NCI-H82 treated with DMSO at 0.1 percent for 48 hours (cell line): ENCODE measurements at regions not wholly inside any gene's neighbourhood (a gene's known extent, or its start where the extent isn't known, plus 50 kb on each side); places are given as distances from the start of the nearest gene placed in this dataset.
"Not testable (repeated sequence)": the region's sequence is repeated elsewhere in the genome, so short reads cannot be mapped to it uniquely, and the experiment has no call there.

ENCODE experiments used
- DNase-seq: peaks from one replicate; lab custom pipeline; 2025; ENCODE audit not compliant: unreplicated experiment; lab: John Stamatoyannopoulos, UW

DNA sequence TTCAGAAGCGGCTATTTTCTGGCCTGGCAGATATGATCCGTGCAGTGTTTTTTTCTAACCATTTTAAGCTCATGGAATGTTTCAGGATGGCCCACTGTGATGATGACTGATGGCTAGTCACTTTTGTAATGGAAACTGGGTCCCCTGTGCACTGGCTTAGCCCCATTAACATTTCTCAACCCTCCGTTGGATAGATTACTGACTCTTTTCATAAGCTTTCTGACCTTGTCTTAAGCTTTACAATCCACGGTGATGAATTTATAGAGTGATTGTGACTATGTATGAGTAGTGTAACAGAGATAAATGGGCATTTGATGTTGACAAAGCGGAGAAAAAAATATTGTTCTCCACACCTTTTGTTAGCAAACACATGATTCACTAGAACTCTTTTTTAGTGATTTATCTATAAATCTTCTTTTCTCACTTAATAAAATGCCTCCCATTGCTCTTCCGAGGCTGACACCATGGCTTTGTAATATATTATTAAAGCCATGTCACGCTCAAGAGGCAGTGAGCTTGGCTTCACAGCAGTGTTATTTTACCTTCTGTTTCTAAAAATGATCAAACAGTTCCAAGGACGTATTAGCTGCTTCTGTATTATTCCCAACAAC, 221.0 kb upstream of the LINC00305 start:
- DNase-seq: not testable (repeated sequence)

DNA sequence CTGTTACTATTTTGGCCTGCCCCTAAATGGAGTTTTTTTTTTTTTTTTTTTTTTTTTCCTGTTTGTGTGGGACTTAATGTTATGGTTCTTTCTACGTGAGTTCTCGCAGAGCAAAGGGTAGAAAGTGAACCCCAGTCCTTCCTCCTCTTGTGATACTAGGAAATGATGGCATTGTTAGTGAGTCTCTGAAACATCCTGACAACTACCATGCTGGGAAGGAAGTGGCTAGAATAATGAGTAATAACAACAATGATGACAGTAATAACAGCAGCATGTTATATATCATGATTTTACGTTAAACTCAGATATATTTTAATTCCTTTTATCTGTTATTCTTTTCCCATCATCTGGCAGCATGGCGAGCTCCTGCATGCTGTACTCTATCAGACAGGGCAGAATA, 216.2 kb upstream of the LINC00305 start:
- DNase-seq: no peak

DNA sequence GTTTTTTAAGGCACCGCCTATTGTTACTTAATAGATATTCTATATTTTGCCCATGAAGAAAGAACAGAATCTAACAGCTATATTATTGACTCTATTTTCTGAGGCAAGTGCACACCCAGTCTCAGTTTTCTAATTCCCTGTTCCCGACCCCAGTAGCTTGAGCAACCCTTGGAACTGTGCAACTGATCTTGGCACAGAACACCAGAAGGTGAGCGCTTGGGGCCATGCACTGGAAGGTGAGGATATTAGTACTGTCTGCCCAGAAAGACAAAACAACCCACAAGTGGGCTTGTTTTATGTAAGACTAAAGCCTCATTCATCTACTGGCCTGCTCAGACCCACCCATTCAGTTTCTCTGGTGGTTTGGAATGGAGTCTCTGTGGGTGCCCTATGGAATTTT, 188.8 kb upstream of the LINC00305 start:
- DNase-seq: no peak

DNA sequence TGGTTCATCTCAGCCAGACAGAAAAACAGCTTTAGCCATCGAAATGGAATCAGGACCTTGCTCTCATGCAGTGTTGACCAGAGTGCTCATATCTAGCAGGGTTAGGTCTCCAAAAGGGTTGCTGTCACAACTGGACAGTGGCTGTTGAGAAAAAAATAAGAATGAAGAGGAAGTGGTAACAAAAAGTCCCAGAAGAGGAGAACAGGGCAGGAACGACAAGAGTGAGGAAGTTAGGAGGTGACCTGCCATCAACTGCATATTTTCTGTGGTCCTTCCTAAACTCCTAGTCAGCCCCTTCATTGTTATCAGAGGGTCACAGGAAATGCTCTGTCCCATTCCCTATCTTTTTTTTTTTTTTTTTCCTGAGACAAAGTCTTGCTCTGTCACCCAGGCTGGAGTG, 188.1 kb upstream of the LINC00305 start:
- no peak for DNase-seq

DNA sequence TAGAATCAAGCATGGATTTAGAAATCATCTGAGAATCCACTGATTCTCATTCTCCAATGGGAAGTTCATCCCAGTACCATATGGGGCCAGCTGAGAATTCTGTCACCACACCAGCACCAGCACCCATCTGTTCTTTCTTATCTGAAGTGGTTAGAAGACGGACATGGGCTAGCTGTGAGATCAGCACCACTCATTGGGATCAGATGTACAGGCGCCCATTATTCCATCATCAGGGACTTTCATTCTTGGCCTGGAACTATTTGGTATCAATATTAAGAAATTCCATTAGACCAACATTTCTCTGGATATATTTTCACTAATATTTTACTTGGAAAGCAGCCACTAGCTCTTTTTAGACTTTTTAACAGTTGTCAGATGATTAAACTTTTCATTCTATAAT, 185.9 kb upstream of the LINC00305 start:
- no peak for DNase-seq

DNA sequence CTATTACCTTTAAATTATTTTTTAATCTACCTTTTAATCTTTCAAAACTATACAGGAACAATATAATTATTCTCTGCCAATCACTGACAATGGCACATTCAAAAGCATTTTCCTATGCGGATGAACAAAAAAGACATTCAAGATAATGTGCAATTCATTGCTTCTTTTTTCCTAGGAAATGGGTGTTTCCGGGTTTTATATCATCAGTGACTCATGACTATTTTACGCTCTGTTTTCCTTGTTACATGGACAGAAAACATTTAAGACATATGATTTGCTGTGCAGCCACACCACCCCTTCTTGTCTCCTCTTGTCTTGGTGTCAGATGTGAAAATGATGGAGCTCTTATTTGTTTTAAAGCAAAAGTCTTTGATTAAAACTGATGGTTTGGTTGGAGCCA, 184.7 kb upstream of the LINC00305 start:
- DNase-seq: no peak

DNA sequence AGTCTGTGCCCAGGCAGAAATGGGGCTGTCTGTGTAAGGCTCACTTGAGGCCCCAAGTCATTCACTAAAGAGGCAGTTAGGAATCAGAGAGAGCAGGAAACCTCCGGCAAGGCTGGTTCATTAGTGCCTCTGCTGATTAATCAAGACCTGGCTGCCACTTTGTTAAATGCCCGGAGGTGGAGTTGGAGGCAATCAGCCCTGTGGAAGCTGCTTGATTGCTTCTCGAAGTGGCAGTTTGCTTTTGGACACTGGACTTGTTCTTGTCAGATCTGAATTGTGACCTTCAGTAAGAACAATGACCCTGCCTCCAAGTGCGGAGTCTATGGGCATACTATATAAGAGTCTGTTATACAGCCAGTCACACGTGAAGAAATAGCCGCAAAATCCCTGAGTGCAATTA, 183.9 kb upstream of the LINC00305 start:
- no peak for DNase-seq

DNA sequence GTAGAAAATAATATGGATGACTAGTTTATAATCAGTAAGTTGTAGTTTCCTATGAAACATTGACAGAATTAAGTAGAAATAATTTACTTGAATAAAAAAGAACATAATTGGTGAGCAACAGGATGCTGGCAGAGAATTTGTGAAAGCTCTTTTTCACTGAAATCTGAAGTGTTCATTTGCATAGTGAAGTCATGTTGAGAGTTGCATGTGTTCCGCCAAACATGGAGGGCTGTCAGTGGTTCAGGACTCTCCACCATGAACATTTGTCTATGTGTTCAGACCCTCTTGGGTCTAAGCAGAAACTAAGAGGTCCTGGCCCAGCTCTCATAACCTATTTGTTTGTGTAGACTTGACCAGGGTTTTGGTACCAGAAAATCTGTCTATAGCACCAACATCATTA, 182.5 kb upstream of the LINC00305 start:
- no peak for DNase-seq

DNA sequence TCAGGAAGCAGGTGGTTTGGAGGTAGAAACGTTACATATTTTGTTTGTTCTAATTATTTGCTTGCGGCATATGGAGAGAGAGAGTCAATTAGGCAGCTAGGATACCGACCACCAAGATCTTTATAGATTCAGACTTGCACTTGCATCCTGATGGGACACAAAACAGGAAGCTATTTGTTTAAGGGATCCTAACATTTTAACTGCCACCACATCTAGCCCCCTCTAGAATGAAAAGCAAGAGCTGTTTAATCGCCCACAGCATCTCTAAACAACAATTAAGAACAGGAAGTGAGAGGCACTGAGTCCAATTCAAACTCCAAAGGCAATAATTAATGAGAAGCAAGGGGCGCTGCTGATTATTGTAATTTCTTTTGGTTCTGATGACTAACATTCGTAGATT, 182.0 kb upstream of the LINC00305 start:
- no peak for DNase-seq

DNA sequence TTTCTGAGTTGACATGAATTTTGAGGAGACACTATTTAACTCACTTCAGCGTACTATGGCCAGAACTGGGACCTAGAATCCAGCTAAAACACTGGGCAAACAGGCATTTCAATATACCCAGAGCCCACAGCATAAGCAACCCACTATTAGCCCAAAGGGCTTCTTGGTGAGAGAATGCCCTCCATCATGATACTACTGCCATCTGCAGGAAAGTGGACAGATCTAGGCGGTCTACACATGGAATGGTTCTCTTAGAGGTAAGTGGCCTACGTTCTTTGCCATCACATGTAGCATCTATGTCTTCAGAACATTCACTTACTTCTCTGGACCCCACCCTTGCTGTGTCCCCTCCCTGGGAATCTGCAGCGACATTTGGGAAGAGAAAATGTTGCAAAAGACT, 181.3 kb upstream of the LINC00305 start:
- no peak for DNase-seq

DNA sequence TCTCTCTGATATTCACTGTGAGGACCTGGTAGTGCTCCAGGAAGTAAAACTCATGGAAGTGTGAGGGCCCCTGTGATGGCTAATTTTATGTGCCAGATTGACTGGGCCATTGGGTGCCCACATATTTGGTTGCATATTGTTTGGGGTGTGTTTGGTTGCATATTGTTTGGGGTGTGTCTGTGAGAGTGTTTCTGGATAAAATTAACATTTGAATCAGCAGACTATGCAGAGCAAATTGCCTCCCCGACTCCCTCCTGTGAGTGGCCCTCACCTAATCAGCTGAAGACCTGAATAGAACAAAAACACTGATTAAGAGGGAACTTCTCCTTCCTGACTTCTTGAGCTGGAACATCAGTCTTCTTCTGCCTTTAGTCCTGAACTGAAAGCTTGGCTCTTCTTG, 173.3 kb upstream of the LINC00305 start:
- DNase-seq: no peak

DNA sequence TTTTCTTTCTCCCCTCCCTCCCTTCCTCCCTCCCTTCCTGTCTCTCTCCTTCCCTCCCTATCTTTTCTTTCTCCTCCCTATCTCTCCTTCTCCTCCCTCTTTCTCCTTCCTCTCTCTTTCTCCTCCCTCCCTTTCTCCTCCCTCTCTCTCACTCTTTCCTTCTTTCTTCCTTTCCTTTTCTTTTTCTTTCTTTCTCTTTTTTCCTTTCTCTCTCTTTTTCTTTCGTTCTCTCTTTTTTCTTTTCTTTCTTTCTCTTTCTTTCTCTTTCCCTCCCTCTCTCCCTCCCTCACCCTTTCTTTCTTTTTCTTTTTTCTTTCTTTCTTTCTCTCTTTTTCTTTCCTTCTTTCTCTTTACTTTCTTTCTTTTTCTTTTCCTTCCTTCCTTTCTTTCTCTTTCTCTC, 169.7 kb upstream of the LINC00305 start:
- no peak for DNase-seq

DNA sequence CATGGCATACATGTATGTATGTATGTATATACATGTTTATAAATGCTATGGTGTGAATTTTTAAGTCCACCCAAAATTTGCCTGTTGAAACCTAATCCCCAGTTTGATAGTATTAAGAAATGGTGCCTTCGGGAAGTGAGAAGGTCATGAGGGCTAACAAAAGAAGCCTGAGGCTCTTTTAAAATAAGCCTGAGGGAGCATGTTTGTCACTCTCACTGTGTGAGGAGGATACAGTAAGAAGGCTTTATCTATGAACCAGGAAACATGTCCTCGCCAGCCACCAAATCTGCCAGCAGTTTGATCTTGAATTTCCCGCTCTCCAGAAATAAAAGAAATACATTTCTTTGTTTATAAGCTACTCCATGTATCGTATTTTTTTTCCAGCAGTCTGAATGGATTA, 163.0 kb upstream of the LINC00305 start:
- DNase-seq: no peak

DNA sequence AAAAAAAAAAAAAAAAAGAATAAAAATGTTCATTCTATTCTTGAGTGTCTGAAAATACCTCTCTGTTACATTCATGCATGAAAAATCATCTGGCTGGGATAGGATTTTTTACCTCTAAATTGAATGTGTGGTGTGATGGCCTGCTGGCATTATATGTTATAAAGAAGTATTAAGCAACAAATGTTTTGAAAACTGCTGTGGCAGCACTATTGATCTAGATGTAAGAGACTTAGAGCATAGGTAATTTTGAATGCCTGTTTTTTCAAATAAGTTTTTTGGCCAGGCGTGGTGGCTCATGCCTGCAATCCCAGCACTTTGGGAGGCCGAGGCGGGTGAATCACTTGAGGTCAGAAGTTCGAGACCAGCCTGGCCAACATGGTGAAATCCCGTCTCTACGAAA, 147.0 kb upstream of the LINC00305 start:
- DNase-seq: no peak

DNA sequence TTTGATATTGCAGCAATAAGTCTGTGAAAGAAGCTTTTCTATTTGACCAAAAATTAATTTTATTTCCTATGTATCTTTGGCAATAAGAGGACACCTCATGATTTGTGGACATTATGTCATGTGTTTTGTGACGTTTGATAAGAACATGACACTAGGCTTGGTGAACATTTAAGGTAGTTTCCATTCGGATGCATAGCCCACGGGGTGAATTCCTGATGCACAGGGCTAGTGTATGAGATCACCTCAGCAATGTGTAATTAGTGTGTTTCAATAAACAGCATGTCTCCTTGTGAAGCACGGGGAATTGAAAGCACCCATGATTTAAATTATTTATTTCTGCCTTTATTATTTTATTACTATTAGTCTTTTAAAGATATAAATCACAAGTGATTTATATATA, 146.1 kb upstream of the LINC00305 start:
- DNase-seq: no peak

DNA sequence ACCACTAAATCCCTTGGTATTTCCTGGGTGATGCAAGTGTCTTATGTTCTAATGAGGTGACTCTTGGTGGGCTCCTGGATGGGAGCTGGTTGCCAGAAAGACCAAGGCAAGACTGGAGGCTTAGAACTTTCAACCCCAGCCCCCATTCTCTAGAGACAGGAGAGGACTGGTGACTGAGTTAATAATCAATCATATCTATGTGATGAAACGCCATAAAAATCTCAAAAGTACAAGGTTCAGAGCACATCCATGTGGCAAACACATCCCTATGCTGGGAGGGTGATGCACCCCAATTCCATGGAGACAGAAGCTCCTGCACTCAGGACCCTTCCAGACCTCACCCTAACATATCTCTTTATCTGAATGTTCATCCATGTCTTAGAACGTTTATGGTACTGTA, 139.5 kb upstream of the LINC00305 start:
- no peak for DNase-seq

DNA sequence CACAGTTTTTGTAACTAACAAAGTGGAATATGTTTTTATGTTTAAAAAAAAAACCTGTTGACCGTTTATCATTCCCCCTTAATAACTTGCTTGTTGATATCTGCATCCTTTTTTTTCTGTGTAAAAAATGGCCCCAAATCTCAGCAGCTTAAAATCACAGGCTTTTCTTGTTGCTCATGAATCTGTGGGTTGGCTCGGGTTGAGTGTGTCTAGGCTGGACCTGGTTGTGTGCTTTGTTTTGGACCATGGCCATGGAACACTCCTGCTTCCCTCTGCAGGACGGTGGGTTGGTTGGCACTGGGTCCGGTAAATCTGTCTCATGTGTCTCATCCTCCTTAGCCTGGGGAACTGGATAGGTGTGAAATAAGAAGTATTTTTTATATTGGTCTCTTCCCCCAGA, 139.0 kb upstream of the LINC00305 start:
- DNase-seq: no peak

DNA sequence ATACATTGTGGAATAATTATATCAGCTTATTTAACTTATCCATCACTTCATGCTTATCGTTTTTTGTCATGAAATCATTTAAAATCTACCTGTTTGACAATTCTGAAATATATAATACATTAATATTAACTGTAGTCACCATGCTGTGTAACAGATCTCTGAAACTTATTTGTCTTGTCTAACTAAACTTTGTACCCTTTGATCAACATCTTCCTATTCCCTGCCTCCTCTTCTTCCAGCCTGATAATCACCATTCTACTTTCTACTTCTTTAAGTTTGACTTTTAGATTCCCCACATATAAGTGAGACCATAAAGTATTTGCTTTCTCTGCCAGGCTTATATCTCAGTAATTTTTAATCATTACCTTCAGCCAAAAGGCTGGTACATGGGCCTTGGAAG, 134.2 kb upstream of the LINC00305 start:
- no peak for DNase-seq

DNA sequence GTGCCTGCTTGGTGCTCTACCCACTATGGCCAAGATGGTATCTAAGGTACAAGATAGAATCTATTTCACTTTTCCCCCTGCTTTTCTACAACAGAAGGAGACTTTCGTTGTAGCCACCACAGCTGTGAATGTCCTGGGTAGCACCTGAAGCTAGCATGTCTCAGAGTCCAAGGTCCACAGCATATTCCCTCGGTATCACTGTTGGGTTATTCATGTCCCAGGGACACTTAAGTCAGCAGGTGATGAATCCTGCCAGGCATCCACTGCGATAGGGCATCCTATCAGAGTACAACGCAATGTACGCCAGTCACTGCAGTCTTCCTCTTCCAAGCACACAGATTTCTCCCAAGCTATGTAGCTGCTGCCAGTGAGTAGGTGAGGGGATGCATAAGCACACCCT, 129.1 kb upstream of the LINC00305 start:
- DNase-seq: no peak

DNA sequence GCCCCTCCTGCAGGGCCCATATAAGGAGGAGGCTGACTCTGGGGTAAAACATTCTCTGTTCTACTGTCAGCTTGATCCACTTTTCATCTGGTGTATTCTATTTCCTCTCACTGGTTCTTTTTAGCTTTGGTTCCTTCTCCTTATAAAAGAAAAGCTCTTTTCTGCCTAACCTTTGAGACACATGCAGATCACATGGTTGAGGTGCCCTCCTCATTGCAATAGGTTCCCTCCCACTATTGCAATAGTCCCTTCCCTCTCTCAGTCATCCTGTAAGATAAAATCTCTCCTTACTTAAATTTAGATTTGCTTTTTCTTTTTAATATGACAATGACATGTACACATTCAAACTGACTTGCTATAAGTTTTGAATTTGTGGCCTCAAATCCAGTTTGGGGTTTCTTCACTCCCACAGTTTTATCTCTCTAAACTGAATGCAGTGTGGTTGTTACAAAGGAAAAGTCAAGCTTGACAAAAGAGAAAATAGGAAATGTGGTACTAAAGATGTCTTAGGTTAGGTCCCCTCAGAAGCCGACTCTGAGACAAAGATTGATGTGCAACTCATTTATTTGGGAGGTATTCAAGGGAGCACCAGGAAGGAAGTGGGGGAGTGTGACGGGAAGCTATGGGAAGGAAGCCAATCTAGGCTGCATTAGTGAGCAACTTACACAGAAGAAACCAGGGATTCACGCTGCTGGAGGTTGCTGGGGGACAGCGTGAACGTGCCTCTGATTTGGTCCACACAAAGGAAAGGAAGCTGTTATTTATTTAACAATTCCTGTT, 127.6 kb upstream of the LINC00305 start:
- DNase-seq: no peak

DNA sequence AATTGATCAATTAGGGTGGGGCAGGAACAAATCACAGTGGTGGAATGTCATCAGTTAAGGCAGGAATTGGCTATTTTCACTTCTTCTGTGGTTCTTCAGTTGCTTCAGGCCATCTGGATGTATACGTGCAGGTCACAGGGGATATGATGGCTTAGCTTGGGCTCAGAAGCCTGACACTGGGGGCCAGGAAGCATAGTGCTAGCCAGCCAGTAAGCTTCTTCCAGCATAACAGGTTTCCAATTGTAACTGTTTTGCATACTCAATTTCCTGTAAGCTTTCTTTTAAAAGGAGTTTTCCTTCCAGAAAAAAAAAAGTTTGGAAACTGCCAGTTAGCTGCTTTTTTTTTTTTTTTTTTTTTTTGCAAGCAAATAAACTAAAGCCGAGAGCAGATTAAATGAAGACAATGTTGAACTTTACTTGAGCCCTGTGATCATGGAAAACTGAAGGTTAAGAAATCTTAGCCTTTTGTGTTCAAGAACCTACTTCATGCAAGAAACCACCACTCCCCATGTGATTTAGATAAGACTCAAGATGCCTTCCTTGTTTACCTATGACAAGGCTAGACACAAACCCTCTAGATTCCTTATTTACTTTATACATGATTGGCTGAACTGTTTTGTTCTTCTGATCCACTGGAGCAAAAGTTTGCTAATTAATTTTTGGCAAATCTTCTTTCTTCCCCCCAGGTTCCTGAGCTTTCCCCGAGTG, 126.9 kb upstream of the LINC00305 start:
- DNase-seq: no peak

DNA sequence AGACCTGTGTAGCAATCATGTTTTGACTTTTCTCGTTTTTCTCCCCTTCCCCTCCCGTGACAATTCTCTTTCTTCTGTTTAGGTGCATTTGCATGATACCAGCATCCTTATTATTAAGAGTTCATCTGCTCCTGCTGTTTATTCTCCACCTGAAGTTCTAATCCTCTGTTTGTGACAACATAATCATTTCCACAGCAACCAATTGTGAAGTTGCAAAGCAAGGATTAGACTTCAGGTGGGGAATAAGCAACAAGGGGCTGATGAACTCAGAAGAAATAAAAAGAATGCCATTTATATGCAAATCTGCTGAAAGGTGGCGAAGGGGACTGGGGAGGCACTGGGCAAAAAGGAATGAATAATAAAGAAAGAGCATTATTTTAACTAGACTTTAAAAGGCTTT, 124.8 kb upstream of the LINC00305 start:
- no peak for DNase-seq
